Heart left ventricle (tissue), 13 donors: ENCODE measurements at regions not wholly inside any gene's neighbourhood (a gene's known extent, or its start where the extent isn't known, plus 50 kb on each side); places are given as distances from the start of the nearest gene placed in this dataset.

Experiments
- CTCF ChIP-seq, 12 donors: fragments of 200-600 bp; sonication (generic) in 4 of 12; IDR thresholded peaks; one replicate each; pipeline versions ENCODE4 v1.5.0 to v1.8.0; 2018 to 2022; ENCODE audit warnings: antibody characterized with exemption in 12 of 12, mild to moderate bottlenecking in 5 of 12
- POLR2A ChIP-seq, 2 donors: fragments of 450-650 bp; IDR thresholded peaks; one replicate each; pipeline ENCODE4 v1.6.1; 2017; ENCODE audit warnings: antibody characterized with exemption in 2 of 2, mild to moderate bottlenecking in 2 of 2, moderate library complexity in 2 of 2
- donor health status: ischemic (EF 13 %, LVEDD 7.1; RV severe dilation, severe dysfunction).
- donor health status: DM: no; HTN: yes; CAD: no.
- donor health status: DM: no; HTN: no; CAD: no.
- donor health status: ischemic (EF 25% LVEDD 6.9; RV normal size, moderate dysfunction).
- donor health status: ischemic (EF 25% LVEDD 5.7; RV mildly dilated, moderate dysfunction).
- donor health status: ischemic (EF 35%, LVEDD 5.7; RV mildly dilated, moderate dysfunction).
- donor health status: nonischemic (EF 11% LVEDD 7.7; RV severe dilation, severe dysfunction).
- donor health status: DM: yes; HTN: yes; CAD: no.
- donor health status: PGD.
- donor health status: ischemic (EF 29% LVEDD 5.4; RV normal size, mild dysfunction).
- donor health status: nonischemic (EF 23%, LVEDD 6.1; RV moderate dilation, normal function).

GRCh38 chr7:50159154-50159553 lies 66.1 kb upstream of the ZPBP start:
- TF ChIP-seq CTCF (IDR thresholded peaks at IDR 0.05) (no peak), POLR2A (IDR thresholded peaks at IDR 0.05) (no peak)
